ENCODE measurements at regions not wholly inside any gene's neighbourhood (a gene's known extent, or its start where the extent isn't known, plus 50 kb on each side); places are given as distances from the start of the nearest gene placed in this dataset.
"Not testable (repeated sequence)": the region's sequence is repeated elsewhere in the genome, so short reads cannot be mapped to it uniquely, and the experiment has no call there.

DNA sequence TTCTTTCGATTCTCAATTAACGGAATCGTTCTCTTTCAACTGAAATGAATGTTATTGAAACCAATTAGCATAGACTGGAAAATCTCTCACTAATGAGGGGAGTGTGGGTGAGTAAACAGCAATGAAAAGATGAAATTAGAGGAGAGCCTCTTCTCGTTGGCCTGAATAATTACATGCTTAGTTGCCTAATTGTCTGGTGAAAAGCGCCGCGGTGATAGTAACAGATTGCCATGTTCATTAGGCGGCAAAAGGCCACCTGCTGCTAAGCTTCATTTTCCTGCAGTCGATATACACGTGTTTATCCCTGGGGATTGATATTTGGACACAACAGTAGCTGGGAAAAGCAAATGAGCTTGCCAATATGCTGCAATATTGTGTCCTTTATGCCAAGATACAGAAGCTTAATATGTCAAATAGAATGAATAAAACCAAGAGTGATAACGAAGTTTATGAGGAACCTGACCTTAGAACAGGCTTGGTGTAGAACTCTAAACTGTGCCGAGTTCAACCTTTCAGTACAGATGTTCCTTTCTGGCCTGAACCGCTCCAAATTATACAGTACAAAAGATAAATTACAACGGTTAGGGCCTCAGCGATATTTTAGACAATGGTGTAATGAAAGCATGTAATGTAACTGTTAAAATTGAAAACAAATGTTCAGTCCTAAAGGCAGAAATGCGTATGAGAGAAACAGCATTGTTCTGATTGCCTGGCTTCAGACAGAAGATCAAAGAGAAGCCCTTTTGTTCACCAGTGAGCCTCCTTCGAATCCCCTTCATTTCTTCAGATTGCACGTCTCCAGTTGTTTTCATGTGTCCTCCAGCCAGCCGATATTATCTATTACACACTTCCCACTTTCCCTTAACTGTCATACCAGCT lies 185.2 kb downstream of the SHOX2 start:
- no peak for DNase-seq

DNA sequence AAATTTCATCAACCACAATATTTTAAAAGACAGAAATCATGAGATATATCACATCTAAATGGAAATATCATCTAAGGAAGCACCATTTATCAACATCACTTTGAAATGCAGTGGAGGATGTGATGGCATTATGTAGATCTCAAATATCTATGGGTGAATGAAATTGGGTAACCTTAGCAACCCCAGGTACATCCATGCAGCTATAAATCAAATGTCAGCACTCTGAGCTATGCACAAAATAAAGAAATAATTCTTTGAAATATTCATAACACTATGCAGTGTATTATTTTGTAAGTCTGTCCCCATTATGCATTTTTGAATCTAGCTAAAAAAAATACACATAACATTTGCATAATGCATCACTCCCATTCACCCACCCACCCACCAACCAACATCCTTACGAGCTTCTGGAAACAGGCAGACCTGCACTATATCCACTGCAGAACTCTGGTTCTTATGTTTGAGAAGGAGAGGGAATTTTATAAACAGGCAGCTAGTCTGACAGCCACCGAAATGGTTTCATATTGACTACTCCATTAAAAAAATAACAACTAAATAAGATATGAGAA lies 186.8 kb downstream of the SHOX2 start:
- no peak for DNase-seq

DNA sequence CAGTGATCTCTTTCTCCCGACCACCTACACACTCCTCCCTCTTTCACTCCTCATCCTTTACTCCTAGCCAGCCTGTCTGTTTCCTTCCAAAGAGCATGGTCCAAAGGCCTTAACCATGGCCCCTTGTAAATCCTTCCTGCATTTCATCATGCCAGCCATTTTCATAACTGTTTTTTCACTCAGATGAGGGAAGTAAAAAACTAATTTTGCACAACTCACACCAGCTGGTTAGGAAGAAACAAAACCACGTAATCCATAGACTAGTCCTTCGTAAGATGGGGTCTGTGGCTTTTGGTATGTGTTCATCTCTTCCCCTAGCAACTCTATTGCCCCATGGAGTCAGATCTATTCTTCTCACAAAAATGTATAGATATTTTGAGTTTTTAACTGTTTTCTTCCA lies 187.8 kb downstream of the SHOX2 start:
- DNase-seq = no peak

DNA sequence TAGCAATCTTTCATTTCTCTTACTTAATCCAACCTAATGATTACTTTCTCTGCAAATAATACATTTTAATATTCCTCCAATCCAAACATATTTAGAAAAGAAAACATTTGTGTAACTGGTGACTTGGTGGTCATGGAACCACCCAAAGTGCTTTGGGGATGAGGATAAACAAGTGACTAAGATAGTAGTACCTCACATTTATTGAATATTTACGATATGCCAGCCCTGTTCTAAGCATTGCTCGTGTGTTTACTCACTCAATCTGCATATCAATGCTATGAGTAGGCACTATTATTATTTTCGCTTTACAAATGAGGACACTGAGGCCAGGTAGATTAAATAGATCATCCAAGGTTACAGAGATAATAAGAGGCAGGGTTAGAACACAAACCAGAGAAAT lies 189.5 kb downstream of the SHOX2 start:
- DNase-seq = no peak

DNA sequence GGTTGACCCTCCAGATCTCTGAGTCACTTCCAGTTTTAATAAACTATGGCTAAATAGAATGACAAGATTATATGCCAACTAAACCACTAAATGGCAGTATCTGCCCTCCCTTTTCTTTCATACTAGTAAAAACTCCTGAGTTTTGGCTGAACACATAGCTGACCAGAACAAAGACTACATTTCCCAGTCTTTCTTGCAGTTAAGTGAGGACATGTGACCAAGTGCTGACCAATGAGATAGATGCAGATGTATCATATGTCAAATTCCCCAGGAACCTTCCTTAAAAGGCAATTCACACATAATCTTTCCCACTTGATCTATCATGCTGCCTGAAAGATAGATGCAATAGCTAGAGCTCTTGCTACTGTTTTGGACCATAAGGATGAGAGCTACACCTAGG lies 191.3 kb downstream of the SHOX2 start:
- no peak for DNase-seq

DNA sequence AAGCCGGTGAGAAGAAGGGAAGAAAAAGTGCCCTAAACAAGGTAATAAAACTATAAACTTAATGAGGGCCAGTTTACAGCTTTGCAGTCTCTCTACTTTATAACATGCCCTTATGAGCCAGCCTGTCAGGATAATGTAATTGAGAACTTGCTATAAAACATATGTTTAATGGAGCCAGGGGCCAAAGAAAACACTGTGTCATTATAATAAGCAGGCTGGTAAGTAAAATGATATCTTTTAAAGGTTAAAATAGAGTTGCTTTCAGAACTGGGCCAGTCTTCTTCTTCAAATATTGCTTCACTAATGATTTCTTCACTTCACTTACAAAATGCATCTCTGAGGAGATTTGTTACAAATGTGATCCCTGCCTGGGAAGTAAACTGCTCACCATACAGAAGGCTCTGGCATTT lies 192.5 kb downstream of the SHOX2 start:
- no peak for DNase-seq

DNA sequence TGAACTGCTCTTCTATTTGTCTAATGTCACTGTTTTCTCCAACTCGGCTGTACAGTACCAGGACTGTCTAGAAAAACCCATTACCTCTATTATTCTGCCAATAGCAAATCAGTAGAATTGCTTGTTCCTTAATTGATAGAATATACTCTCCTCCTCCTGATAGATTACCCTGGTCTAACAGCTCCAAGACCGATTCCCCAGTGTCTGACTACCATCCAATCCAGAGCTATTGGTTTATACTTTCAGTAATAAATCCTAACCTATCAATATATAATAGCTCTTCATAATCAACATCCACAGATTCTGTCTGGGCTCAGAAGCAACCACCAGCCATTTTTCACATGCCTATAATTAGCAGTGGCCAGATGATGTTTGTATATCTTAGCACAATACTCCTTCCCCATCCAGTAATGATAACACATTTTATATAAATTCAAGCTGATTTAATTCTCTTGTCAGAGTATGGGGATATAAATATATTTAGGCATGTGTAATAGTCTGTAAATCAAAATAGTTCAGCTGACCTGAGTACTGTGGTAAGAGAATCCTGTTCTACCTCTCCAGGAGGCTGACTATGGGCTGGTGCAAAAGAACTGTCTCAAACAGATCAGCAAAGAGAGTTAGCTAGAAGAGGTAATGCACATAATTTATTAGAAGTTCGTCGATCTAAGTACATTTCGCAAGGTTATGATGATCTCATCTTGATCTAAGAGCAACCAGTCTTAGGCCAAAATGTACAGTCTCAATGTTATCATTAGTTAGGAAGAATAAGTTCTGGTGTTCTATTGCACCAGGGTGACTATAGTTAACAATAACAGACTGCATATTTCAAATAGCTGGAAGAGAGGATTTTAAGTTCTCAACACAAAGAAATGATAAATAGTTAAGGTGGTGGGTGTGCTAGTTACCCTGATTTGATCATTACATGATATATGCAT lies 193.4 kb downstream of the SHOX2 start:
- no peak for DNase-seq

DNA sequence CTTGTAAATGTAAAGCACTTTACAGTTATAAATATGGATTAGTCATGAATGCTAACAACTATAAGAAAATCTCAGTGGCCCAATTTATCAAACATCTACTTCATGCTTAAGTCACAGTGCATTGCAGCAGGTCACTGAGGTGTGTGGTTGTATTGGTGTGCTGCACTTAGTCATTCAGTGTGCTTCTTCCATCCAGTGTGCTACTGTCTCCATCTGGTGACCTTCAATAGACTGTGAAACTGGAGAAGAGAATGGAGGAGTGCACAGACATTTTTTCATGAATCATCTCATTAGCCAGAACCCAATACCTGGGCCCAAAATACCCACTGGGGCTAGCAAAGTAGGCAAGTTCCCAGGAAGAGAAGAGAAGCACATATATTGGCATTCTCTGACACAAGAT lies 199.6 kb downstream of the SHOX2 start:
- no peak for DNase-seq

DNA sequence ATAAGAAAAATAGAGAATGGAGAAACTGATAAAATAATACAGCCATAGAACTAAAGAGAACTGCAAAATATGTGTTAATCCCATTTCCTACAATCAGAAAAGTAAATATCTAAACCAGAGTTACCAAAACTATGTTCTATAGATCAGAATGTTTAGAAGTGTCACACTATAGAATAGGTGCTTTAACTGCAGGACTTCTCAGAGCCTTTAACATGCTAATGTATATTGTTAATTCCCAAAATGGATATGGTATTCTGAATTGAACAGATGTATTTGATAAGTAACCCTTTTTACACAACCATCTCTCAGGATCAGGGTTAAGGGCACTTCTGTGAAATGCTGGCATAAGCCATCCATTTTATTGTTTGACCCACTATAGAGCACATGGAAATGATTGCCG lies 200.3 kb downstream of the SHOX2 start:
- no peak for DNase-seq

DNA sequence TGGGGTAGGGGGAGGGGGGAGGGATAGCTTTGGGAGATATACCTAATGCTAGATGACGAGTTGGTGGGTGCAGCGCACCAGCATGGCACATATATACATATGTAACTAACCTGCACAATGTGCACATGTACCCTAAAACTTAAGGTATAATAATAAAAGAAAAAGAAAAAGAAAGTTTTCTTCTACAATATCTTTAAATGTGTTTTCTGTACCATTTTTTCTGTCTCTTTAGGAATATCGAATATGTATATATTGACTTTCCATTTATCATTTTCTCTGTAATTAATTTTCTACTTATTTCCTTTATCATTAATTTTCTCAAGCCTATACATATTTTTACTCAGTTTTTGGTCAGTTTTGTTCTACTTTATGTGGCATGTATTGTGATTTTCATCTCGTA lies 203.5 kb downstream of the SHOX2 start:
- not testable (repeated sequence) for DNase-seq

DNA sequence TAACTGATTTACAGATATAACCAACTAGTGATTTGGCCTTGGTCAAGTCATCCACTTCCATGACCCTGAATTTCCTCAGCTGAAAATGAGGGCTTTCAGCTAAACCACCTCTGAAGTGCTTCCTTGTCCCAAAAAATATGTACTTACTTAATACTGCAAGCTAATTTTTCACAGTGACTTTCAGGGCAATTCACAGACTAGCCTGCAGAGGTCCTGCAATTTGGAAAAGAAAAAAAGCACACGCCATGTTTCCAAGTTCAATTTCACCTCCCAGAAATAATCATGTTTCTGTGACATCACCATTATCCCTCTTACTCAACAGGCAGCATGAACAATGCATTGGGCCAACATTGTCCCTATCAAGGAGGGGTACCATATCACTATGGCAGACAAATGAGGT lies 218.2 kb downstream of the SHOX2 start:
- DNase-seq = no peak

DNA sequence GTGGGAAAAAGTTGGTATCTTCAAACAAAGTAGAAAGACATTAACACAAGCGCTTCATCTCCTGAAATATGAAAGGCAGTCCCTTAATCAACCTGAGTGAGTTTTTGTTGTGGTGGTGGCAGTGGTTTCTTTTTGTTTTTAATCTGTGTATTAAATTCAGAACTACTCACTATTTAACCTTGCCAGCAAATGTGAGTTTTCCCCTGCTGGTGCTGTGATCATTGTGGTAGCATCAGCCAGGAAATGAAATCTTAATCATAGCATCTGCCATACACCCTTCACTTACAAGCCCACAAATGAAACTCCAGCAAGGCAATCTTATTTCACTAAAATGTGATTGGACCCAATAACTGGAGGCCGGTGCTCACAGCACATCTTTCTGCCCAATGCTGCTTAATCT lies 229.7 kb downstream of the SHOX2 start:
- no peak for DNase-seq

DNA sequence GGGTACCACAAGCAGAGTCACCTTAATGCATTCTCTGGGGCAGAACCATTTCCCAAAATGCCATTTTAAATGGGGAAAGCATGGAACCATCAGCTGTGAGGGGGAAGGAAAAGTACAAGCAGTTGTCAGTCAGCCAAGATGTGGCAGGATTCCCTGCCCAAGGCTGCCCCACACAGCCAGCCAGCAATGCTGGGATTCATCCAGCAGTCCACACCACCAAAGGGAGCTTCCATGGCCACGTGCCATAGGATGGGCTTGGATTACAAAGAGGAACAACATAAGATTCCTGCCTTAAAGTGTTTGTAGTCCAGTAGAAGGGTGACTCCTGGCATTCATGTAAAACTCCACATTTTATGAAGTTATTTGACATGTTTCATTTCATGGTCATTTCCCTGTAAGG lies 233.3 kb downstream of the SHOX2 start:
- DNase-seq = no peak

DNA sequence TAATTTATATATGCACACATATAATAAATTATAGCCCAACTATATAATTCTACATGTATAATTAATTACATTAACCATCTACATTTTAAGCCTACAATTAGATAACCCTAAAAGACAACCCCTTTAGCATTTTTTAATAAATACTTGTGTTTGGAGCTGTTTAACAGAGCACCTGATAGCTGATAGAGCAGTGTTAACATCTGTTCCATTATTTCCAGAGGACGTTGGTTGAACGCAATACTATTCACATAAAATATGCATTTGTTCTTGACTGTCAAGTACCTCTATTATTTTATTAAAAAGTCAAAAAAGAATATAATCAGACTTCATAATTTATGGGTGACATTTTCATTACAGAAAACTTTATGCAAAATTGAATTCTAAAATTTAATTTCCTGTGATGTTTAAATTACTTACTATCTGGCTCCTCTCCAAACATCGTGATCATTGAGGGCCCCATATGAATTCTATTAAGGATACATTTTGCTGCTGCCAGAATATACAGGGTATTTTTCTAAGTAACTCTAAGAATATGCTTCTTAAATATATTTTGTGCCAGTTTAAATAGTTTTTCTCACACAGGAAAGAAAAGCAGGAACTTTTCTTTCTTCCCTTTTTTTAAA lies 234.3 kb downstream of the SHOX2 start:
- DNase-seq = no peak

DNA sequence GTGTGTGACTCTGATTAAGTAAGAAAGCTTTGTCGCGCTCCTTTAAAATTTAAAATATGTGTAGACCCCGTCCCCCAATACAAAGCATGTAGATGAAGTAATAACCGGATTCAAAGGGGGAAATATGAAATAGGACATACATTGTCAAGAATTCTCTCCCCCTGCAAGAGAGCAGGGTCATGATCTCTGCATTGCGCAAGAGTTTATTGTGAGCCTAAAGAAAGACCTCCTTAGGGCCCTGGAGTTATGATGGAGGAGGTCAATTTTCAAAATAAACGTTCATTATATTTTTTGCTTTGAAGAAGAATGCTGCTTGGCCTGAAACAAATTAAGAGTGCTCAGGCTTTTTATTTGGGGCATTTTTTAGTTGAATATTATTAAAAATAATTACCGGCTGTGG lies 235.0 kb downstream of the SHOX2 start:
- DNase-seq = no peak

DNA sequence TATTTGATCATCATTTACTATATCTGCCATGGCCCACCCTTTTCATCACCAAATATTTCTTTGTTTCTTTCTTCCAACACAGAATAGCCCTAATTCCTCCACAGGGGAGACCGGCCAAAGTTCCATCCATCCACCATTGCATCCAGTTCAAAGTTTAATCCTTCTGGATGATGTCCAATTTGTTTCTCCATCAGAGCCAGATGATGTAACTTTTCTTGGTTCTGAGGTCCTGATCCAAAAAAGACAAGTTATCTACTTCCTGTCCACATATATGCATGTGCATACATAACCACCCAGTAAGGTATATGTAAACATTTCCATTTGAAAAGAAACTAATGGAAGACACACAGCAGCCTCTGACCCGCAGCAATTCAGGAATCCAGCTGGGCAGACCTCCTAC lies 237.3 kb downstream of the SHOX2 start:
- no peak for DNase-seq

DNA sequence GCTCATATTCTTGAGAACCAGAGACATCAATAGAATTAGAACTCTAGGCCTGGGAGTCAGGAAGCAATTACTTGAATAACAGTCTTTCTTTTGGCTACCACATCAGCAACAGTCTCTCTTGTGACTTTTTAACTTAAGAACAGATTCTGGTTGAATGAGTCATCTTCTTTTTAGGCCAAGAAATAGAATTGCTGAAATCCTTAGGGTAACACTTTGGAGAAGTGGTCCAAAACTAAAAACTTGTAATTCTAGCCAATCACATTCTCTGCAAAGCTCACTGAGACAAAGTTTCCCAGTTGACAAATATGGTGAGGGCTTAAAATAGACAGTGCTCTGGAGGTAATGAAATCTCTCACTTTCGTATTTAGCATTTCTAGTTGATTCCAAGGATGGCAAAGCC lies 238.0 kb downstream of the SHOX2 start:
- DNase-seq = no peak

DNA sequence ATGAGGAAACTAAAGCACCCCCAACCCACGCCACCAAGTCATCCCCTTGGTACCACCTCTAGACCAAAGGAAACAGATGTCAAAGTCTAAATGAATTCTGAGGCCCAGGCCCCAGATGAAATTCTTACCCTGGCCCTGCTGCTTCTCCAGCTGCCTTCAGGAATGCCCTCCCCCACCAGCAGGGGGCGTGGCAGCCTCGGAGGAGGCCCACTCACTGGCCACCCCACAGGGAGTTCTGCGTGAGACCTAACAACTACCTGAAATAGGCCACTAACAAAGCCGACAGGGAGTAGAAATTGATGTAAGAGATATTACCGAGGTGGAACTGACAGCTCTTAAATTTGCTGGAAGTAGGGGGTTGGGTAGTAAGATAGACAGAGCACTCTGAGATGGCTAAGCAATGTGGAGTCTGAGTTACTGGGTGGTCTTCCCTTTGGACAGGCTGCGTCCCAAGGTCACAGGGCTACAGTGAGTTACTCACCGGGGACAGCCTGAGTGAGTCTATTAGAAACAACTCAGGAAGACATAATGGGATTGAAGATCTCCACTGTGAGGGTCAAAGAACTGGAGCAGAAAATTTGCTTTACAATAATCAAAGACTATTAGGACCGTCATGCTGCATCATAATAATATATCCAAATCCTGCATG lies 240.7 kb downstream of the SHOX2 start:
- peak; percentile 39 for DNase-seq

DNA sequence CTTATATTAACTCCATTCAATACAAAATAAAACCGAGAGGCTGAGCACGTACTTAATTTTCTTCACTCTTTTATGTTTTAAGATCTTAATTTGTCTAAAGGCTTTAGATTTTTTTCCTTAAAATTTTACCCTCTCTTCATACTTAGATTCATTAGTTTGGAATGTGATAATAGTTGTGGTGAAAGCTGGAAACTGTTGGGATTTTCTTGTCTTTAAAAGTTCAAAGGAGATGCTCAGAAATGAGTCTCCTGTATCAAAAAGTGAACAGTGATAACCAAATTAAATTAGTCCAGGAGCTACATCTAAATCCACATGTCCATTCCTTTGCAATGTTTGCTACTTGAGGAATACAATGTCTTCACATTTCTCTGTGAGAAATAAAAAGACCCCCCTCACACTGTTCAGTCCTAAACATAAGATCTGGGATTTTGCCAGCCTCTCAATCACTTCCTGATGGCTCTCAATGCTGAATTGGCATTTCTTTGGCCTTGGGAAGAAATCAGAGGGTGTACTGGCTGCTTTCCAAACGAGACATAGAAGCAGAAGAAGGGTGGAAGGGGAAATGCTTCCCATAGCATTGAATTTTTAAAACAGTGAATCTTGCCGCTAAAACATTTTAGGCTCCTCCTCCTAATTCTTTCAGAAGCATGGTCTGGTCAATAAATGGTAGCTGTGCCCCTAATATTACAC lies 245.0 kb downstream of the SHOX2 start:
- no peak for DNase-seq

DNA sequence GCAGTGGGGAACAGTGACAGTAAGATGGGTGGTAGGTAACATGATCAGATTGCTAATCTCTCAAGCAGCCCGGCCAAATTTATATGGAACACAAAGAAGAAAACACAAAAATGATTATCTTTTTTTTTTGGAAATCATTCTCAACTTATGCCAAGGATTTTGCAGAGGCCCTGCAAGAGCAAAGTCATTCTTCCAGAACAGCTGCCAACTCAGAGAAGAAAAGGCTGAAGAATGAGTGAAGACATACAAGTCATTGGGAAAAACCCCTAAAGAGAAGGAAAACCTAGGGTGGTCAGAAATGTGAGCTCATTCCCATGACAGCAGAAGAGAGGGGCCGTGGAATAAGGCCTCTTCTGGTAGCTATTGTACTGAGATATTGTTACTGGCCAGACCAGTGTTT lies 246.7 kb downstream of the SHOX2 start:
- no peak for DNase-seq

DNA sequence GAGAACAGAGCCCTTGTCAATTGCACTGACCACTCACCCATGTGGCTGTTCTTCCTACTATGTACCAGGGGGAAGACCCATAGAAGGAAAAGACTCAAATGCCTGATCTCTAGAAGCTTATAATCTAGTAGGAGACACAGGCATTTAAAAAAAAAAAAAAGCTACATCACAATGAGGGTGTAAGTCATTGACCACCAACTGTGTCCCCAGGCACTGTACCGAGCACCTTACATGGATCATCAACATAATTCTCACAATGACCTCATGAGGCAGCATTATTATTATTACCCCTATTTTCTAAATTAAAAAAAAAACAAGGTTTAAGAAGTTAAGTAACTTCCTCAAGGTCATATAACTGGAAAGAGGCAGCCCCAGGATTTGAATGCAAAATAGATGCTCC lies 247.4 kb downstream of the SHOX2 start:
- no peak for DNase-seq

DNA sequence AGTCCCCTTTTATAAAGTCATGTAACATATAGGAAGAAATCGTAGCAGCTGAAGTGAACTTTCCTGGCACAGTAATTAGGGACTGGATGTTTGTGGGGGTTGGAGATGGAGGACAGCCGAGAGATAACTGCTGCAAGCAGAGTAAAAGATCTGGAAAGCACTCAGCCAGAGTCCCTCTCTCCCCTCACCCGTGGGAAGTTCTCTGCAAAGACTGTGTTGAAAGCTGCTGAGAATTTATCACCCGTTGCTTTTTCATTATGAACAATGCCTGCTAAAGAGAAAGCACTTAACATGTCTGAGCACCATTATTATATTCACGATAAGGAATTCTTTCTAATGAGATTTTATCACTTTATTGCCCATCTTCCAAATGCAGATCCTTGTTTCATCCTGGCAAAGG lies 248.8 kb downstream of the SHOX2 start:
- no peak for DNase-seq
